ENCODE measurements at regions not wholly inside any gene's neighbourhood (a gene's known extent, or its start where the extent isn't known, plus 50 kb on each side); places are given as distances from the start of the nearest gene placed in this dataset.

GRCh38 chr10:35722636-35723035 is 80.5 kb upstream of the FZD8 start:
- Histone ChIP-seq H3F3A (ENCODE audit: insufficient read depth, low read length) (no peaks in the 10 kb centered on the region), H3K27me3 (replicated peaks; ENCODE audit: insufficient read depth, low read length) (no peaks in the 10 kb centered on the region), H3K9me3 (replicated peaks; ENCODE audit: insufficient read depth, low read length) (no peaks in the 10 kb centered on the region), H3K4me1 (ENCODE audit: low read length) (no peaks in the 10 kb centered on the region), H3K9me2 (replicated peaks; ENCODE audit: insufficient read depth, low read length) (no peaks in the 10 kb centered on the region), H3K36me3 (replicated peaks; ENCODE audit: insufficient read depth, low read length) (no peaks in the 10 kb centered on the region), H4K20me1 (ENCODE audit: insufficient read depth, low read length) (no peaks in the 10 kb centered on the region), H3K4me2 (ENCODE audit: low read depth, low read length) (no peak overlapping the region), H3K79me2 (ENCODE audit: low read length) (no peaks in the 10 kb centered on the region), H3K4me3 (ENCODE audit: low read length) (no peak overlapping the region), H2AFZ (ENCODE audit: low read length) (no peak overlapping the region), H3K27ac (ENCODE audit: low read length) (no peak overlapping the region), H3K9ac (ENCODE audit: low read length) (no peak overlapping the region)
- DNase-seq = no peak
- TF ChIP-seq CTCF (IDR thresholded peaks at IDR 0.05; ENCODE audit: low read length) = no peak

- no peaks in the 10 kb centered on the region for H3K9me3 ChIP-seq (replicated peaks; ENCODE audit: insufficient read depth, low read length)
- no peak overlapping the region for H3K9ac ChIP-seq (ENCODE audit: low read length)
- H2AFZ ChIP-seq (ENCODE audit: low read length) = no peak overlapping the region
- no peaks in the 10 kb centered on the region for H4K20me1 ChIP-seq (ENCODE audit: insufficient read depth, low read length)
- no peaks in the 10 kb centered on the region for H3K4me1 ChIP-seq (ENCODE audit: low read length)
- no peaks in the 10 kb centered on the region for H3K9me2 ChIP-seq (replicated peaks; ENCODE audit: insufficient read depth, low read length)
- no peak overlapping the region for H3K4me2 ChIP-seq (ENCODE audit: low read depth, low read length)
- H3K36me3 ChIP-seq (replicated peaks; ENCODE audit: insufficient read depth, low read length) = no peaks in the 10 kb centered on the region
- no peak overlapping the region for H3K27ac ChIP-seq (ENCODE audit: low read length)
- no peaks in the 10 kb centered on the region for H3K27me3 ChIP-seq (replicated peaks; ENCODE audit: insufficient read depth, low read length)
- DNase-seq = no peak
- no peaks in the 10 kb centered on the region for H3K79me2 ChIP-seq (ENCODE audit: low read length)
- no peak overlapping the region for H3K4me3 ChIP-seq (ENCODE audit: low read length)
- TF ChIP-seq CTCF (IDR thresholded peaks at IDR 0.05; ENCODE audit: low read length) (no peak), EZH2phosphoT487 (IDR thresholded peaks at IDR 0.05; ENCODE audit: low read length) (no peak), EZH2 (optimal IDR thresholded peaks at IDR 0.05; ENCODE audit: low read depth, low read length) (no peak)
- no peaks in the 10 kb centered on the region for H3F3A ChIP-seq (ENCODE audit: insufficient read depth, low read length)
These were observed 80.1 kb upstream of the FZD8 start for GRCh38 chr10:35722226-35722625.

- no peak overlapping the region for H3K4me2 ChIP-seq (ENCODE audit: low read depth, low read length)
- no peak overlapping the region for H3K4me3 ChIP-seq (ENCODE audit: low read length)
- no peak overlapping the region for H2AFZ ChIP-seq (ENCODE audit: low read length)
- no peaks in the 10 kb centered on the region for H3K27me3 ChIP-seq (replicated peaks; ENCODE audit: insufficient read depth, low read length)
- H3K9me2 ChIP-seq (replicated peaks; ENCODE audit: insufficient read depth, low read length) = no peaks in the 10 kb centered on the region
- H3K9me3 ChIP-seq (replicated peaks; ENCODE audit: insufficient read depth, low read length) = no peaks in the 10 kb centered on the region
- no peaks in the 10 kb centered on the region for H3K36me3 ChIP-seq (replicated peaks; ENCODE audit: insufficient read depth, low read length)
- H3F3A ChIP-seq (ENCODE audit: insufficient read depth, low read length) = no peaks in the 10 kb centered on the region
- H3K4me1 ChIP-seq (ENCODE audit: low read length) = no peaks in the 10 kb centered on the region
- no peaks in the 10 kb centered on the region for H4K20me1 ChIP-seq (ENCODE audit: insufficient read depth, low read length)
- no peaks in the 10 kb centered on the region for H3K79me2 ChIP-seq (ENCODE audit: low read length)
- no peak overlapping the region for H3K27ac ChIP-seq (ENCODE audit: low read length)
- TF ChIP-seq EZH2phosphoT487 (IDR thresholded peaks at IDR 0.05; ENCODE audit: low read length) = no peak
- no peak for TF ChIP-seq CTCF (IDR thresholded peaks at IDR 0.05; ENCODE audit: low read length)
- no peak for TF ChIP-seq EZH2 (optimal IDR thresholded peaks at IDR 0.05; ENCODE audit: low read depth, low read length)
- no peak for DNase-seq
- H3K9ac ChIP-seq (ENCODE audit: low read length) = no peak overlapping the region
These were observed 78.3 kb upstream of the FZD8 start for GRCh38 chr10:35720366-35720765.

All from MM.1S (cell line).